GM23338 (cell line): ENCODE measurements at regions not wholly inside any gene's neighbourhood (a gene's known extent, or its start where the extent isn't known, plus 50 kb on each side); places are given as distances from the start of the nearest gene placed in this dataset.

Experiments
- CREB1 ChIP-seq: fragments of 250-450 bp; sonication (Bioruptor Pico); IDR thresholded peaks from 2 replicates; pipeline ENCODE4 v1.5.0; 2020; ENCODE audit warnings: low read depth, mild to moderate bottlenecking, moderate library complexity
- EZH2 ChIP-seq: fragments of 200-600 bp; sonication (generic); IDR thresholded peaks from one replicate; pipeline ENCODE4 v1.8.0; 2017; ENCODE audit warnings: antibody characterized with exemption, mild to moderate bottlenecking, low read depth; ENCODE audit not compliant: unreplicated experiment
- EZH2phosphoT487 ChIP-seq: fragments of 200-600 bp; sonication (generic); IDR thresholded peaks from one replicate; pipeline ENCODE4 v1.8.1; 2018; ENCODE audit warnings: antibody characterized with exemption; ENCODE audit not compliant: unreplicated experiment
- STAT1 ChIP-seq: IDR thresholded peaks from one replicate; pipeline ENCODE4 v1.6.1; 2016; ENCODE audit warnings: antibody characterized with exemption; ENCODE audit not compliant: unreplicated experiment
- ZNF331 ChIP-seq: fragments of 250-450 bp; sonication (Bioruptor Pico); IDR thresholded peaks from 2 replicates; pipeline ENCODE4 v1.5.0; 2020; ENCODE audit warnings: low read depth, mild to moderate bottlenecking, moderate library complexity
- TF ChIP-seq, protein P1 (sequence below), 2 experiments: fragments of 200-600 bp in 1 of 2; sonication (generic) in 1 of 2; conservative IDR thresholded peaks; 2 replicates each; pipeline versions ENCODE4 v1.5.1 to v1.6.1; 2016 to 2017; ENCODE audit warnings: antibody characterized with exemption in 2 of 2, low read depth in 2 of 2, mild to moderate bottlenecking in 2 of 2, moderate library complexity in 1 of 2
- TF ChIP-seq, protein P2 (sequence below): IDR thresholded peaks from one replicate; pipeline ENCODE4 v1.6.1; 2018; ENCODE audit warnings: antibody characterized with exemption; ENCODE audit not compliant: unreplicated experiment
- TF ChIP-seq, protein P3 (sequence below): IDR thresholded peaks from 2 replicates; pipeline ENCODE4 v1.6.1; 2016; ENCODE audit warnings: antibody characterized with exemption

DNA sequence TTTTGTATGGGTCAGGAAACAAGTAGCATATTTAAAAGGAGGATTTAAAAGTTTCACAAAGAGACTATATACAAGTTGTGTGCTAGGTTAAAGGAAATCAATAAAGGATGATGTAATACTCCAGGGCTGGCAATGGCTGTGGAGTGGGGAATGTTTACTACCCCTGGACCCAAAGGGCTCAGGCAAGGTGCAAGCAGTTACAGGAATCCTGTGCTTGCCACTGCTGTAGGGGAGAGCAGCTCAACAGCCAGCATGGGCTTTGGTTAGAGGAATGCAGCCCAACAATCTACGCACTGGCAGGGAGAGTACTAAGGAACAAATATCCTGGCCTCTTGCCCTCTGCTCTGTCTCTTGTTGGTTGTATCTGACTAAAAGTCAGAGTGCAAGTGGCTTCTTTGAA lies 1642.2 kb downstream of the KHDRBS2 start:
- TF ChIP-seq, protein P1, sequence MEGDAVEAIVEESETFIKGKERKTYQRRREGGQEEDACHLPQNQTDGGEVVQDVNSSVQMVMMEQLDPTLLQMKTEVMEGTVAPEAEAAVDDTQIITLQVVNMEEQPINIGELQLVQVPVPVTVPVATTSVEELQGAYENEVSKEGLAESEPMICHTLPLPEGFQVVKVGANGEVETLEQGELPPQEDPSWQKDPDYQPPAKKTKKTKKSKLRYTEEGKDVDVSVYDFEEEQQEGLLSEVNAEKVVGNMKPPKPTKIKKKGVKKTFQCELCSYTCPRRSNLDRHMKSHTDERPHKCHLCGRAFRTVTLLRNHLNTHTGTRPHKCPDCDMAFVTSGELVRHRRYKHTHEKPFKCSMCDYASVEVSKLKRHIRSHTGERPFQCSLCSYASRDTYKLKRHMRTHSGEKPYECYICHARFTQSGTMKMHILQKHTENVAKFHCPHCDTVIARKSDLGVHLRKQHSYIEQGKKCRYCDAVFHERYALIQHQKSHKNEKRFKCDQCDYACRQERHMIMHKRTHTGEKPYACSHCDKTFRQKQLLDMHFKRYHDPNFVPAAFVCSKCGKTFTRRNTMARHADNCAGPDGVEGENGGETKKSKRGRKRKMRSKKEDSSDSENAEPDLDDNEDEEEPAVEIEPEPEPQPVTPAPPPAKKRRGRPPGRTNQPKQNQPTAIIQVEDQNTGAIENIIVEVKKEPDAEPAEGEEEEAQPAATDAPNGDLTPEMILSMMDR (conservative IDR thresholded peaks at IDR 0.05; ENCODE audit: low read depth in 2 of 2) = no peak
- TF ChIP-seq, protein P2, sequence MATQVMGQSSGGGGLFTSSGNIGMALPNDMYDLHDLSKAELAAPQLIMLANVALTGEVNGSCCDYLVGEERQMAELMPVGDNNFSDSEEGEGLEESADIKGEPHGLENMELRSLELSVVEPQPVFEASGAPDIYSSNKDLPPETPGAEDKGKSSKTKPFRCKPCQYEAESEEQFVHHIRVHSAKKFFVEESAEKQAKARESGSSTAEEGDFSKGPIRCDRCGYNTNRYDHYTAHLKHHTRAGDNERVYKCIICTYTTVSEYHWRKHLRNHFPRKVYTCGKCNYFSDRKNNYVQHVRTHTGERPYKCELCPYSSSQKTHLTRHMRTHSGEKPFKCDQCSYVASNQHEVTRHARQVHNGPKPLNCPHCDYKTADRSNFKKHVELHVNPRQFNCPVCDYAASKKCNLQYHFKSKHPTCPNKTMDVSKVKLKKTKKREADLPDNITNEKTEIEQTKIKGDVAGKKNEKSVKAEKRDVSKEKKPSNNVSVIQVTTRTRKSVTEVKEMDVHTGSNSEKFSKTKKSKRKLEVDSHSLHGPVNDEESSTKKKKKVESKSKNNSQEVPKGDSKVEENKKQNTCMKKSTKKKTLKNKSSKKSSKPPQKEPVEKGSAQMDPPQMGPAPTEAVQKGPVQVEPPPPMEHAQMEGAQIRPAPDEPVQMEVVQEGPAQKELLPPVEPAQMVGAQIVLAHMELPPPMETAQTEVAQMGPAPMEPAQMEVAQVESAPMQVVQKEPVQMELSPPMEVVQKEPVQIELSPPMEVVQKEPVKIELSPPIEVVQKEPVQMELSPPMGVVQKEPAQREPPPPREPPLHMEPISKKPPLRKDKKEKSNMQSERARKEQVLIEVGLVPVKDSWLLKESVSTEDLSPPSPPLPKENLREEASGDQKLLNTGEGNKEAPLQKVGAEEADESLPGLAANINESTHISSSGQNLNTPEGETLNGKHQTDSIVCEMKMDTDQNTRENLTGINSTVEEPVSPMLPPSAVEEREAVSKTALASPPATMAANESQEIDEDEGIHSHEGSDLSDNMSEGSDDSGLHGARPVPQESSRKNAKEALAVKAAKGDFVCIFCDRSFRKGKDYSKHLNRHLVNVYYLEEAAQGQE = no peak
- TF ChIP-seq ZNF331 (no peak), EZH2phosphoT487 (no peak), EZH2 (no peak), CREB1 (CRISPR knock-in tag) (no peak), STAT1 (no peak)
- TF ChIP-seq, protein P3, sequence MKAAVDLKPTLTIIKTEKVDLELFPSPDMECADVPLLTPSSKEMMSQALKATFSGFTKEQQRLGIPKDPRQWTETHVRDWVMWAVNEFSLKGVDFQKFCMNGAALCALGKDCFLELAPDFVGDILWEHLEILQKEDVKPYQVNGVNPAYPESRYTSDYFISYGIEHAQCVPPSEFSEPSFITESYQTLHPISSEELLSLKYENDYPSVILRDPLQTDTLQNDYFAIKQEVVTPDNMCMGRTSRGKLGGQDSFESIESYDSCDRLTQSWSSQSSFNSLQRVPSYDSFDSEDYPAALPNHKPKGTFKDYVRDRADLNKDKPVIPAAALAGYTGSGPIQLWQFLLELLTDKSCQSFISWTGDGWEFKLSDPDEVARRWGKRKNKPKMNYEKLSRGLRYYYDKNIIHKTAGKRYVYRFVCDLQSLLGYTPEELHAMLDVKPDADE = no peak
